ACC112 (cell line): ENCODE measurements at regions not wholly inside any gene's neighbourhood (a gene's known extent, or its start where the extent isn't known, plus 50 kb on each side); places are given as distances from the start of the nearest gene placed in this dataset.
"Not testable (repeated sequence)": the region's sequence is repeated elsewhere in the genome, so short reads cannot be mapped to it uniquely, and the experiment has no call there.

ENCODE experiments used
- H2AFZ ChIP-seq: fragments of 200-600 bp; sonication (generic); one replicate; pipeline ENCODE4 v1.6.0; 2017; ENCODE audit warnings: antibody characterized with exemption, low read length; ENCODE audit not compliant: unreplicated experiment
- H3K27ac ChIP-seq: fragments of 200-600 bp; sonication (generic); 2 replicates; pipeline ENCODE4 v1.5.1; 2014; ENCODE audit warnings: low read depth, mild to moderate bottlenecking, antibody characterized with exemption, low read length, moderate library complexity
- H3K27me3 ChIP-seq: fragments of 200-600 bp; sonication (generic); 2 replicates; pipeline ENCODE4 v1.6.1; 2014; ENCODE audit warnings: mild to moderate bottlenecking, antibody characterized with exemption, low read length, moderate library complexity, mixed read lengths; ENCODE audit not compliant: insufficient read depth
- H3K36me3 ChIP-seq: fragments of 200-600 bp; sonication (generic); 2 replicates; pipeline ENCODE4 v1.6.1; 2016; ENCODE audit warnings: mild to moderate bottlenecking, antibody characterized with exemption, low read length, moderate library complexity, mixed read lengths; ENCODE audit not compliant: insufficient read depth
- H3K4me1 ChIP-seq: fragments of 200-600 bp; sonication (generic); one replicate; pipeline ENCODE4 v1.6.1; 2016; ENCODE audit warnings: low read length, mixed read lengths; ENCODE audit not compliant: insufficient read depth, unreplicated experiment, control insufficient read depth
- H3K4me3 ChIP-seq: fragments of 200-600 bp; sonication (generic); 2 replicates; pipeline ENCODE4 v1.5.1; 2014; ENCODE audit warnings: mild to moderate bottlenecking, low read depth, low read length
- H3K79me2 ChIP-seq: fragments of 200-600 bp; sonication (generic); one replicate; pipeline ENCODE4 v1.6.0; 2016; ENCODE audit warnings: low read length; ENCODE audit not compliant: control insufficient read depth, unreplicated experiment, insufficient read depth

- no peak overlapping the region for H3K27ac ChIP-seq
- H2AFZ ChIP-seq: no peak overlapping the region
- H3K4me1 ChIP-seq: no peaks in the 10 kb centered on the region
- H3K36me3 ChIP-seq: no peaks in the 10 kb centered on the region
- no peaks in the 10 kb centered on the region for H3K79me2 ChIP-seq
- H3K4me3 ChIP-seq: no peak overlapping the region
- no peaks in the 10 kb centered on the region for H3K27me3 ChIP-seq
These were observed 247.4 kb downstream of the SHOX2 start for GRCh38 chr3:157858821-157859220.

- Histone ChIP-seq H3K27me3 (no peaks in the 10 kb centered on the region), H2AFZ (peak overlapping the region; percentile 43), H3K27ac (no peak overlapping the region), H3K79me2 (no peaks in the 10 kb centered on the region), H3K4me3 (no peak overlapping the region), H3K4me1 (no peaks in the 10 kb centered on the region), H3K36me3 (no peaks in the 10 kb centered on the region)
These were observed 248.8 kb downstream of the SHOX2 start for GRCh38 chr3:157857440-157857839.

GRCh38 chr3:157856078-157856939 is 249.9 kb downstream of the SHOX2 start:
- no peak overlapping the region for H2AFZ ChIP-seq
- H3K36me3 ChIP-seq: no peaks in the 10 kb centered on the region

GRCh38 chr3:157845839-157846238 is 260.4 kb downstream of the SHOX2 start:
- not testable (repeated sequence) for H3K36me3 ChIP-seq, H3K27me3 ChIP-seq, H3K79me2 ChIP-seq, H2AFZ ChIP-seq, H3K4me3 ChIP-seq, H3K4me1 ChIP-seq, H3K27ac ChIP-seq

More at GRCh38 chr3:157856078-157856939, 249.9 kb downstream of the SHOX2 start:
- no peaks in the 10 kb centered on the region for H3K4me1 ChIP-seq
- no peak overlapping the region for H3K27ac ChIP-seq
- no peaks in the 10 kb centered on the region for H3K79me2 ChIP-seq
- H3K27me3 ChIP-seq: no peaks in the 10 kb centered on the region
- no peak overlapping the region for H3K4me3 ChIP-seq

- Histone ChIP-seq H3K27ac (no peak overlapping the region), H3K79me2 (no peaks in the 10 kb centered on the region), H3K27me3 (no peaks in the 10 kb centered on the region), H2AFZ (no peak overlapping the region), H3K4me3 (no peak overlapping the region), H3K36me3 (no peaks in the 10 kb centered on the region), H3K4me1 (peaks cover 6% of the 10 kb centered on the region)
These were observed 261.2 kb downstream of the SHOX2 start for GRCh38 chr3:157844800-157845565.

- no peaks in the 10 kb centered on the region for H3K79me2 ChIP-seq
- peaks cover 6% of the 10 kb centered on the region for H3K4me1 ChIP-seq
- H3K27ac ChIP-seq: no peak overlapping the region
- no peak overlapping the region for H2AFZ ChIP-seq
- H3K27me3 ChIP-seq: no peaks in the 10 kb centered on the region
- H3K4me3 ChIP-seq: no peak overlapping the region
- H3K36me3 ChIP-seq: no peaks in the 10 kb centered on the region
These were observed 262.0 kb downstream of the SHOX2 start for GRCh38 chr3:157844216-157844615.

GRCh38 chr3:157841029-157841428 is 265.2 kb downstream of the SHOX2 start:
- H3K27me3 ChIP-seq: no peaks in the 10 kb centered on the region
- no peaks in the 10 kb centered on the region for H3K36me3 ChIP-seq
- no peak overlapping the region for H2AFZ ChIP-seq
- peaks cover 6% of the 10 kb centered on the region for H3K4me1 ChIP-seq
- H3K79me2 ChIP-seq: no peaks in the 10 kb centered on the region
- H3K27ac ChIP-seq: no peak overlapping the region
- no peak overlapping the region for H3K4me3 ChIP-seq

GRCh38 chr3:157840564-157840963 is 265.7 kb downstream of the SHOX2 start:
- Histone ChIP-seq H3K27ac (no peak overlapping the region), H3K27me3 (no peaks in the 10 kb centered on the region), H3K4me3 (no peak overlapping the region), H3K36me3 (no peaks in the 10 kb centered on the region), H3K79me2 (no peaks in the 10 kb centered on the region), H3K4me1 (peaks cover 6% of the 10 kb centered on the region), H2AFZ (no peak overlapping the region)

GRCh38 chr3:157838457-157838856 is 267.8 kb downstream of the SHOX2 start:
- H3K36me3 ChIP-seq: no peaks in the 10 kb centered on the region
- H3K79me2 ChIP-seq: no peaks in the 10 kb centered on the region
- no peak overlapping the region for H3K27ac ChIP-seq
- H3K27me3 ChIP-seq: no peaks in the 10 kb centered on the region
- no peaks in the 10 kb centered on the region for H3K4me1 ChIP-seq
- H2AFZ ChIP-seq: no peak overlapping the region
- H3K4me3 ChIP-seq: no peak overlapping the region

- no peaks in the 10 kb centered on the region for H3K27me3 ChIP-seq
- no peak overlapping the region for H3K4me3 ChIP-seq
- no peak overlapping the region for H2AFZ ChIP-seq
- no peaks in the 10 kb centered on the region for H3K79me2 ChIP-seq
- H3K27ac ChIP-seq: no peak overlapping the region
- no peaks in the 10 kb centered on the region for H3K36me3 ChIP-seq
- H3K4me1 ChIP-seq: no peaks in the 10 kb centered on the region
These were observed 268.9 kb downstream of the SHOX2 start for GRCh38 chr3:157837336-157837735.

- Histone ChIP-seq H3K27ac (no peak overlapping the region), H3K36me3 (no peaks in the 10 kb centered on the region), H3K4me3 (no peak overlapping the region), H3K27me3 (no peaks in the 10 kb centered on the region), H3K79me2 (no peaks in the 10 kb centered on the region), H2AFZ (no peak overlapping the region), H3K4me1 (no peaks in the 10 kb centered on the region)
These were observed 270.2 kb downstream of the SHOX2 start for GRCh38 chr3:157836022-157836421.
